ENCODE measurements at regions not wholly inside any gene's neighbourhood (a gene's known extent, or its start where the extent isn't known, plus 50 kb on each side); places are given as distances from the start of the nearest gene placed in this dataset.

- DNase-seq (ENCODE audit: low read depth in 2 of 2) = no peak
These were observed 942.6 kb upstream of the SLC10A2 start for GRCh38 chr13:104008541-104009435.

DNA sequence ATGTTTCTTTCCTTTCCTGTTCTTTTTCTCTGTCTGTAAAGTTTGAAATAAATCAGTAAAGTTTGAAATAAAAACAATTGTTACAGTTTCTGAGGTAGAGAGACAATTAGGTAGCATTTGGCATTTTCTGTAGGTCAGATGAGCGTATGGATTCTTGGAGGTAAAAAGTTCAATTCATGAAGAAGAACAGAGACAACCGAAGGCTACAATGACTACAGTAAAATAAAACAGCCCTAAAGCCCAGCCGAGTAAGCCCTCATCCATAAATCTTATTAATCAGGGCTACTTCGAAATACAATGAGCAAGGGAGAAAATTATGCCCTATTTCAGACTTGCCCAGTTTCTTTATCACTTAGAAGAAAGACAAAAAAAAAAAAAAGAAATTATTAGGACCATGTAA lies 941.9 kb upstream of the SLC10A2 start:
- no peak for DNase-seq (ENCODE audit: low read depth in 2 of 2)

- DNase-seq (ENCODE audit: low read depth in 2 of 2) = no peak
These were observed 940.4 kb upstream of the SLC10A2 start for GRCh38 chr13:104006625-104007075.

- no peak for DNase-seq (ENCODE audit: low read depth in 2 of 2)
These were observed 938.4 kb upstream of the SLC10A2 start for GRCh38 chr13:104004572-104004971.

GRCh38 chr13:104002216-104002615 lies 936.0 kb upstream of the SLC10A2 start:
- DNase-seq (ENCODE audit: low read depth in 2 of 2) = no peak

- DNase-seq (ENCODE audit: low read depth in 2 of 2) = no peak
These were observed 935.5 kb upstream of the SLC10A2 start for GRCh38 chr13:104001766-104002165.

- no peak for DNase-seq (ENCODE audit: low read depth in 2 of 2)
These were observed 930.5 kb upstream of the SLC10A2 start for GRCh38 chr13:103996733-103997132.

DNA sequence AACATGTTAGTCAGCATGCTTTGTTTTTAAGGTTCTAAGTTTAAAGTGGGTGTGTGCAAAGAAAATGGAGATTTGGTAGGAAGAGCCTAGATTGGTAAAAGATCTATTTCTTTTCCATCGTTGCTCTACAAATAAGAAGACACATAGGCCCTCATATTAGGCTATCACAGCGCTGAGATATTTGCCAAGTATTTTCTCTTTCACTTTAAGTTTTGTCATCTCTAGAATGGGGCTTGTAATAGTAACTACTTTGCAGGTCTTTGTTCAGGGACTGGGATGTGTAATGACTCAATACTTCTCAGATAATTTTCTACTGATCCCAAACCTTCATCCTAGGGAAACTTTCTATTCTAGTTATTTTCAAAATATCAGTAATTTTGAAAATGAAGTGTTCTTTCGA lies 917.7 kb upstream of the SLC10A2 start:
- DNase-seq (ENCODE audit: low read depth in 2 of 2) = no peak

DNA sequence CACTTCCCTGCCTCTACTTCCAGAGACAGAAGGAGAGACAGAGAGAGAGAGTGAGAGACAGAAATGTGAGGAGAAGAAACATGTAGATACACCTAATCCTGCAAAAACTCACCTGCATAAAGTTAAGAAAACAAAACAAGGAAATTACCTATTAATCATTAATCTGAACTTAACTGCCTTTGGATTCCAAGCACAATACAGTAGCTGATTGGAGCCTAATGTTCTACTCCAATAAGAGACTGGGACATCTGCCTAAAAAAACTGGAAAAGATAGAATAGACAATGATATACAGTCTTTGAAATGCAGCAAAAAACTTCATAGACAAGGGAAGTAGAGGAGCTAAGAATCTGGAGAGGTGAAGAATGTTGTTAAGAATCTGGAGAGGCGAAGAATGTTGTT lies 910.2 kb upstream of the SLC10A2 start:
- DNase-seq (ENCODE audit: low read depth in 2 of 2) = no peak

GRCh38 chr13:103973740-103974139 lies 907.5 kb upstream of the SLC10A2 start:
- no peak for DNase-seq (ENCODE audit: low read depth in 2 of 2)

DNA sequence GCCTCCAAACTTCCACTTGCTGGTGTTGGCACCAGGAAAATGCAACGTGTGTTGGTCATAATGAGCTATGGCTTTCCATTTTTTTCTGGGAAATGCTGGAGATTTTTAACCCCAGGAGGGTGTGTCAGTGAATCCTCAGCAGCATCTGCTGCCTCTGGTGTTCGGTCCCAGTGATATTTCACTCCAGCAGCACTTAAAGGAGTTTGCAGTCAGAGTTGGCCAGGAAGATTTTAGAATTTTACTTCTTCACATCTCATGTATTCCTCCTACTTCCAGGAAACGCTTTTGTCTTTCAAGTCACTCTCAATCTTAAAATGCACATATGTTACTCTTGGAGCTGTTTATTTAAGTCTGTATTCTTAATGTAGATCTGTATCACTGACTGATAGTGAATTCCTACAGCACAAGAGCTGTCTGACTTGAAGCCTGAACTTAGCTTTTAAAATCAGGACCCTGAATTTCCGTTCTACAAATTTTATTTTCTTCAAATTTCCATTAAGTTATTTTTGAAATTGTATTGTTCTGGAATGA lies 903.4 kb upstream of the SLC10A2 start:
- DNase-seq (ENCODE audit: low read depth in 2 of 2) = no peak

DNA sequence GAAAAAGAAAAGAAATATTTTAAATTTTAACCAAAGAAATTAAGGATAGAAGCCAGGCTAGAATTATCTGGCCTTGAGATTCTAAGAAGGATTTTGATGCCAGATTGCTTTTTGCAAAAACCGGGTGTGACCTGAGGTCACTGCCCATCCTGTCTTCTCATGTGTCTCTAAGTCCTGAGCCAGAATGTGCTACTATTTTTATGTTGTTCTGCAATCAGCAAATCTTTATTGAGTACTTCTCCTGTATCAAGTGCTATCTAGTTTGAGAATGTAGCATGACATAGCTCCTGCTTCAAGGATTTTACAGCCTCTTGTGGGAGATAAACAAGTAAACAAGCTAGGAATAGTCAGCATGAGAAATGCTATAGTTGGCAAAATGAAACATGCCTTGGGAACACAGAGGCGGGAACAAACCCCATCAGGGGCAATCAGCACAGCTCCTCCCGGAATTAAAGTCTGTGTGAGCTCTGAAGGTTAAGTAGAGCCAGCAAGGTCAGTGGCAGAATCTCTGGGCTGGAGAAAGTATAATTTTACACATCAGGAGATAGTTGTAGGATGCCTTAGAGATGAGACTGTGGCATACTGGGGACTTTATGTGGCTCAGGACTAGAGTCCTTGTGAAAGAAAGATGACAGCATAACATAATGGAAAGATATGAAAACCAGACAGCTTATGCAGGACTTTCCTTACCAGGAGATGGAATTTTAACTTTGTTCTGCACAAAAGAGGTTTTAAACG lies 899.5 kb upstream of the SLC10A2 start:
- DNase-seq (ENCODE audit: low read depth in 2 of 2) = no peak

- DNase-seq (ENCODE audit: low read depth in 2 of 2) = no peak
These were observed 895.6 kb upstream of the SLC10A2 start for GRCh38 chr13:103961784-103962183.

- DNase-seq (ENCODE audit: low read depth in 2 of 2) = no peak
These were observed 894.9 kb upstream of the SLC10A2 start for GRCh38 chr13:103961129-103961528.

DNA sequence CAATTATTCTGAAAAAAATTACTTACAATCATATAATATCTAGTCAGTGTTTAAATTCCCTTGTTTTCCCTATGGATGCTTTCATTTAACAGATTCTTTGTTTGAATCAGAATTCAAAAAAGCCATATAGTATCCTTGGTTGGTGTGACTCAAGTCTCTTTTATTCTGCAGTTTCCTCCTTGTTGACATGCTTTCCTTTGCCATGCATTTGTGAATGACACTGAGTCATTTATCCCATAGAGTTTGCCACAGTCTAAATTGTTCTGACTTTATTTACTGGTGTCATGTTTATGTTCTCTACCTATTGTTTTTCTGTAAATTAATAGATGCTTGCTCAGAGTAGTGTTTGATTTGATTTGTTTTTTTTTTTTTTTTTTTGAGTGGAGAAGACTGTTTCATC lies 893.8 kb upstream of the SLC10A2 start:
- no peak for DNase-seq (ENCODE audit: low read depth in 2 of 2)

GRCh38 chr13:103958691-103959090 lies 892.5 kb upstream of the SLC10A2 start:
- DNase-seq (ENCODE audit: low read depth in 2 of 2) = no peak

DNA sequence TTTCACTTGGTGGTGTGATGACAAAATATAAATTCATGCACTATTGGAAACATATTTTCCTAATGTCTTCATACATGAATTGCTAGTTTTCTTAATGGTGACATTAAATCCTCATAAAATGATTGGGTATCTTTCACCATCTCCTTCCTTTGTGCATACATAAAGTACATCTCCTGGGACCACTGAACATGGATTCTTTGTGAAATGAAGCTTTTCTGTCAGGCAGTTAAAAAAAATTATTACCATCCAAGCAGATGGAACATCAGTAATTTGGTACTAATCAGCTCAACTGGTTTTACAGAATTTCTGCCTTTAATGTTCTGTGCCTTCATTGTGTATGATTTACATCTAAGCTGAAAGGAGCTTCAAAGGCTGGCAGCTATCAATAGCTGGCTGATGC lies 891.7 kb upstream of the SLC10A2 start:
- DNase-seq (ENCODE audit: low read depth in 2 of 2) = no peak

DNA sequence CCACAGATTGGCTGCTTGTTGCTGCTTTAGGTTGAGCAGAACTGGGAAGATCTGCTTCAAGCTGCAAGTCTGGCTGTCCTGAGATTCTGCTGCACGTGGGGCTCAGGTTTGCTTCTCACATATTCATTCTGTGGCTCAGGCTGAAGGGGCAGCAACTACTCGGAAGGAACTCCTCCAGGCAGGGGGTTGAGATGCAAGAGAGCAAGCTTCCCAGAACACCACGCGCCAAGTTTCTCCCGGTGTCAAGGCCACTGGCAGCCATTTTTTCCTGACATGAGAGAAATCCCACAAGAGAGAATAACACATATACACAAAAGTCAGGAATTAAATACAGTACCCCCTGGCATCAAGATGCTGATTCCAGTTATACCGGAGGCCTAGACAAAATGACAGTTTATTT lies 887.6 kb upstream of the SLC10A2 start:
- DNase-seq (ENCODE audit: low read depth in 2 of 2) = no peak

DNA sequence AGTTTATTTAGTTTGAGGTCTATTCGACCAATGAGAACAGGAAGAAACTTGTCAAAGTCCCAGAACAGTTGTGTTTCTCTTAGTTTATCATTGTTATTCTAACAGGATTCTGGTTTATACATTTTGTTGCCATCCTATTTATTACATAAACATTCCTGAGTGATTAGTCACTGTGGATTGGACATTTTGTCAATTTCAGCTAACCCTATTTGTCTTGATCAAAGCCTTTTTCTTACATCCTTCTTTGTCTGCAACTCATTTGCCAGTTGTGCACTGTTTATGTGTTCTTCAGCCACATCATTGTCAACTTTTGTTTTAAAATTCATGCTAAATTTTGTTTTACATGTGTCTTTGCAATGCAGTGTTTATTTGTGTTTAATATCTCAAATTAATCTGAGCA lies 886.0 kb upstream of the SLC10A2 start:
- no peak for DNase-seq (ENCODE audit: low read depth in 2 of 2)

- no peak for DNase-seq (ENCODE audit: low read depth in 2 of 2)
These were observed 882.2 kb upstream of the SLC10A2 start for GRCh38 chr13:103948426-103948825.

DNA sequence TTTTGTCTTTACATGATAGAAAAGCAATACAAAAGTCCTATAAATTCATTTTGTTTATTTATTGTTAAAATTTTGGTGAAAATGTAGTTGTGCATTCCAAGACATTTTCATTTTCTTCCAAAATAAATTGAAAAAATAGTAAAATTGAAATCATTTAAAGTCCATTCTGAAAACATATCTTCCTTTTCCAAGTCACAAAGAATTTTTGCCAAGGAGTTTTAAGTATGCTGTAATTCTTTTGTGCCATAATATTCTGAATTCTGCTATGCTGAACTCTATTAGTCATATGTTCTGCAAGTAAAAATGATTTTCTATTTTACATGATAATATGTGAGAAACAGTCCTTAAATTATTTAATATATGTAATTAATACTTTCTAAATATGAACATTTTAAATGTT lies 879.6 kb upstream of the SLC10A2 start:
- DNase-seq (ENCODE audit: low read depth in 2 of 2) = no peak

DNA sequence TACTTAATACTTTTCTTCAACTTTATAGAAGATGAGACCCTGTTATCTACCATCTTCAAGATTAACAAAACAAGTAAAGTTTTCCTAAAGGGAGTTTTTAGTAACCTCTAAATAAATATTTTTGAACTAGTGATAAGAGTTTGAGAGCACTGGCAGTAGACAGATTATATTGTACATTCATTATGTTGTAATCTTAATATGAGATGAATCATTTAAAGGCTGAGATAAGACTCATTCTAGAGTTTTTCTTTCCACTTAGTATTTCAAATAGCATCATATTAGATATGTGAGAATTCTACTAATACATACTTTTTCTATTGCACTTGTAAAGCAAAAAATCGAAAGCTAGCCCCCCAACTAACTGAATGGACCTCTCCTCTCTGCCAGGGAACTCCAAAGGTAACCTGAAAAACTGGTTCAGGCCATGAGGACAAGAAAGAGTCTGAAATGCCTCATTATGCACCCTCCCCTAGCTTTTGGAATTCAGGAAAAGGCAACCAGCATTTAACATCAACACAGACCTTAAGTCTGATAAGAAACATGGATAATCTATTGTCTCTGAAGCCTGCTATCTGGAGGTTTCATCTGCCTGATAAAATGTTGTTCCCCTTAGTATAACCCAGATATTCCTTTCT lies 875.4 kb upstream of the SLC10A2 start:
- no peak for DNase-seq (ENCODE audit: low read depth in 2 of 2)

Data from stimulated activated CD4-positive, alpha-beta T cell treated with anti-CD3 and anti-CD28 coated beads, Interleukin-12 subunit alpha, Interleukin-12 subunit beta, amount 100 ng/mL, for 24 hours (primary cell).